Lower leg skin (tissue), 4 donors: ENCODE measurements at regions not wholly inside any gene's neighbourhood (a gene's known extent, or its start where the extent isn't known, plus 50 kb on each side); places are given as distances from the start of the nearest gene placed in this dataset.

ENCODE experiments used
- DNase-seq, 2 donors: peaks; one replicate each; pipeline ENCODE4 v3.0.0-alpha.2; 2019; ENCODE audit warnings: low spot score in 2 of 2
- H3K4me3 ChIP-seq: fragments of 200-600 bp; sonication (generic); 2 replicates; pipeline ENCODE4 v1.5.1; 2017; ENCODE audit warnings: mild to moderate bottlenecking, low read depth; ENCODE audit not compliant: poor library complexity, severe bottlenecking
- POLR2A ChIP-seq, 2 donors: fragments of 450-650 bp; IDR thresholded peaks; one replicate each; pipeline ENCODE4 v1.6.1; 2016 to 2017; ENCODE audit warnings: antibody characterized with exemption in 2 of 2, mild to moderate bottlenecking in 1 of 2, moderate library complexity in 1 of 2
- WGBS, 2 donors: methylation state at CpG; one replicate each; pipeline ENCODE4 v1.1.5; 2018; 5-methylcytosine and 5-hydroxymethylcytosine counted together
- intact Hi-C: fragments of 100-400 bp; cut with DNase I; formaldehyde crosslinking; loops from one replicate; pipeline ENCODE4 v1.15.0; 2023; ENCODE audit warnings: low total_unique reads
- TF ChIP-seq, protein P1 (sequence below), 3 donors: fragments of 450-650 bp; IDR thresholded peaks; one replicate each; pipeline ENCODE4 v1.5.1; 2016; ENCODE audit warnings: antibody characterized with exemption in 3 of 3, mild to moderate bottlenecking in 3 of 3, moderate library complexity in 2 of 3

DNA sequence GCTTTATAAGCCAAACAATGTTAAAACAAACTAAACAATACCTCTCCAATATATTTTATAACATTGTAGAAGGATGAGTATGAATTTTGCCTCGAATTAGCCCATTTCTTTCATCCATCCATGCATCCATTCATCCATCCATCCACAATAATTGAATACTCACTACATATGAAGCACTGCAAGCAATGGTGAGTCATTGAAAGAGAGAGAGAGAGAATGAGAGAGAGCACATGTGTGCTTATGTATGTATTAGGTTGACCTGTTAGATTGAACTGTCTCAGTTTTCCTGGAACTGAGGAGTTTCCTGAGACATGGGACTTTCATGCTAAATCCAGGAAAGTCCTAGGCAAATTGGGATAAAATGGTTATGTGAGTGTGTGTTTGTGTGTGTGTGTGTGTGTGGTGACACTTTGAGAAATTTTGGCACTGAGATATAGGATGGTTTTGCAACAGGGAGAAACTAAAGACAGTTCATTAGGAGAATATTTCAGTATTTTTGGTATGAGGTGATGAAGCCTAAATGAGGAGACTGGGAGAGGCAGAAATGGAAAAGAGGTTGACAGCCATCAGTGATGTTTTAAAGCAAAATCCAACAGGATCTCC lies 98.4 kb downstream of the C12orf75 start:
- DNase-seq: no peak
- WGBS, 2 donors: 85 to 92% methylated on average over 1 of the region's 1 CpG
- no peak for TF ChIP-seq POLR2A (IDR thresholded peaks at IDR 0.05)
- TF ChIP-seq, protein P1, sequence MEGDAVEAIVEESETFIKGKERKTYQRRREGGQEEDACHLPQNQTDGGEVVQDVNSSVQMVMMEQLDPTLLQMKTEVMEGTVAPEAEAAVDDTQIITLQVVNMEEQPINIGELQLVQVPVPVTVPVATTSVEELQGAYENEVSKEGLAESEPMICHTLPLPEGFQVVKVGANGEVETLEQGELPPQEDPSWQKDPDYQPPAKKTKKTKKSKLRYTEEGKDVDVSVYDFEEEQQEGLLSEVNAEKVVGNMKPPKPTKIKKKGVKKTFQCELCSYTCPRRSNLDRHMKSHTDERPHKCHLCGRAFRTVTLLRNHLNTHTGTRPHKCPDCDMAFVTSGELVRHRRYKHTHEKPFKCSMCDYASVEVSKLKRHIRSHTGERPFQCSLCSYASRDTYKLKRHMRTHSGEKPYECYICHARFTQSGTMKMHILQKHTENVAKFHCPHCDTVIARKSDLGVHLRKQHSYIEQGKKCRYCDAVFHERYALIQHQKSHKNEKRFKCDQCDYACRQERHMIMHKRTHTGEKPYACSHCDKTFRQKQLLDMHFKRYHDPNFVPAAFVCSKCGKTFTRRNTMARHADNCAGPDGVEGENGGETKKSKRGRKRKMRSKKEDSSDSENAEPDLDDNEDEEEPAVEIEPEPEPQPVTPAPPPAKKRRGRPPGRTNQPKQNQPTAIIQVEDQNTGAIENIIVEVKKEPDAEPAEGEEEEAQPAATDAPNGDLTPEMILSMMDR (IDR thresholded peaks at IDR 0.05): no peak
- intact Hi-C loops: loop anchor here (1.0 kb wide), 1 partner anchor 271 kb away; no protein-coding TSS in a partner anchor
- no peak overlapping the region for H3K4me3 ChIP-seq

DNA sequence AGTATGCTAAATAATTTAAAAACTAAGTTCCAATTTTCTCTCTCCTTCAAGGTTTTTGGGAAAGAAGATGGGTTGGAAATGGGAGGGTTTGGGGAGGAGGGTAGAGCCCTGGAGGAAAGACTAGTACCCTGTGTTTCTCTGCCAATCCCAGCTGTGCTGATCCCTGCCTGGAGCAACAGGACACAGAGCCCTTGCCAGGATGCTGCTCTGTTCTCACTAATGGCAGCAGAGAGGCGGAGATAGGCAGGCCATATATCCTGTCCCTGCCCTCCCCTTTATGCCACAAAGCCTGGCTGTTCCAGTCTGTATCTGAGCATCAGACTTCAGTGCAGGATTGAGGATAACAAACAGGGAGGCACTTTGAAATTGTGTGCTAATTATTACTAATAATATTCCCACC lies 99.0 kb downstream of the C12orf75 start:
- intact Hi-C loops: no loop called here
- no peak overlapping the region for H3K4me3 ChIP-seq
- WGBS, 2 donors: 85 to 87% methylated on average over 1 of the region's 1 CpG
- DNase-seq: no peak
- no peak for TF ChIP-seq POLR2A (IDR thresholded peaks at IDR 0.05)
- TF ChIP-seq, protein P1 (IDR thresholded peaks at IDR 0.05): no peak

DNA sequence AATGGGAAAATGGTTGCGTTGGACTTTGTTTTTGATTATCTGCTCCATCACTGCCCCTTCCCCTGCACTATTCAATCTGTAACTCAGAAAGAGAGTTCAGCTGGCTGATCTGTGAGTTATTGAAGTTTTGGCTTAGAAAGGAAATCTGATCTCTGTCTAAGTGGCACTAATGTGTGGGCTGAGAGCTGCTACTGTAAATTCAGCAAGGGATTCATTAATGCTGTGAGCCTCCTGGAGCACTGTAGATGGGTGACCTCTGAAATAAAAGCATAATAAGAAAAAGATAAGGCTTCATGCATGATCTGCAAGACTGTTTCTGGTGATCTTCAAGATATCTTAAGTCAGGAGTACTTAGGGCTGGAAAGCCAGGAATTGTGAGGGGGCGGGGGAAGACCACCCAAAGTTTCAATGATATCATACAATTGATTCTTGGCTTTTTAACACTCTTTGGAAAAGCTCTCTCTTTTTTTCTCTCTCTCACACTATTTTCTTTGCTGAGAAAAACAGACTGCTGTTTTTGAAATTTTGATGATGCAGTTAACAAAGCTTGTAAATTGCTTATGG lies 101.1 kb downstream of the C12orf75 start:
- no peak overlapping the region for H3K4me3 ChIP-seq
- intact Hi-C loops: no loop called here
- DNase-seq: no peak
- 85% methylated on average over 2 of the region's 2 CpGs for WGBS, 2 donors
- TF ChIP-seq, protein P1 (IDR thresholded peaks at IDR 0.05): no peak
- no peak for TF ChIP-seq POLR2A (IDR thresholded peaks at IDR 0.05)

DNA sequence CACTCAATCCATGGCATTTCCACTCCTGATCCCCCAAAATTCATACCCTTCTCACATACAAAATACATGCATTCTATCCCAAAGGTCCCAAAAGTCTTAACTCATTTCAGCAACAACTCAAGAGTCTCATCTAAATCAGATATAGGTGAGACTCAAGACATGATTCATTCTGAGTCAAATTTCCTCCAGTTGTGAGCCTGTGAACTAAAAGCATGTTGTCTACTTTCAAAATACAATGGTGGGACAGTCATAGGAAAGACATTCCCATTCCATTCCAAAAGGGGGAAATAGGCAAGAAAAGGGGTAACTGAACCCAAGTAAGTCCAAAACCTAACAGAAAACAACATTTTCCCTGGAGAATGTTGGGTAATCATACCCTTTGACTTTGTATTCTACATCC lies 103.3 kb downstream of the C12orf75 start:
- no peak for DNase-seq
- TF ChIP-seq, protein P1 (IDR thresholded peaks at IDR 0.05): no peak
- no peak for TF ChIP-seq POLR2A (IDR thresholded peaks at IDR 0.05)
- intact Hi-C loops: no loop called here
- no peak overlapping the region for H3K4me3 ChIP-seq

DNA sequence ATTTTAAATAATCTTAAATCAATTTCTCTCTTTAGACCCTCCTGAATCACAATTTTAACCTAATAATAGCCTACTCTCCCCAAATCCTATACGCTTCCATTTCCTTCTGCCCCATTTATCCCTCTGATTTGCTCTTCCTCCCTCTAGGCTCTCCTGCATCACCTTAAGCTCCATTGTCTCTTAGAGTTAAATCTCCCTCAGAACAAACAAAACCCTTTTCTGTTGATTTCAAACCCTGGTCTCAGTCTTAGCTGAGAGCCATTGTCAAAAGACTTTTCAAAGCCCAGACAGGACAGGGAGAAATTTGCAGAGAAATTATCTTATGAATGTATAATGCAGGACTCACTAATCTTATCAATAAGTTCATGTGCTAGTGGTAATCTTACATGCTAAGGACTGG lies 106.1 kb downstream of the C12orf75 start:
- no peak for TF ChIP-seq POLR2A (IDR thresholded peaks at IDR 0.05)
- TF ChIP-seq, protein P1 (IDR thresholded peaks at IDR 0.05): no peak
- DNase-seq: no peak
- 90 to 100% methylated on average over 1 of the region's 1 CpG for whole genome bisulfite sequencing, 2 donors
- intact Hi-C loops: no loop called here
- H3K4me3 ChIP-seq: no peak overlapping the region
